Activated T-cell treated with anti-CD3 and anti-CD28 coated beads for 4 hours (primary cell): ENCODE measurements at regions not wholly inside any gene's neighbourhood (a gene's known extent, or its start where the extent isn't known, plus 50 kb on each side); places are given as distances from the start of the nearest gene placed in this dataset.

Experiments used
- DNase-seq: peaks from one replicate; pipeline ENCODE4 v3.0.0-alpha.2; 2020

- DNase-seq, result no peak
Measured at GRCh38 chr2:12126318-12126717, 379.9 kb downstream of the LPIN1 start.

GRCh38 chr2:12127638-12128037 lies 381.2 kb downstream of the LPIN1 start:
- DNase-seq, result no peak

- DNase-seq, result no peak
Measured at GRCh38 chr2:12131975-12132374, 385.5 kb downstream of the LPIN1 start.

GRCh38 chr2:12141618-12142258 lies 395.3 kb downstream of the LPIN1 start:
- DNase-seq, result no peak

- DNase-seq, result no peak
Measured at GRCh38 chr2:12151716-12152115, 405.3 kb downstream of the LPIN1 start.

GRCh38 chr2:12152888-12153287 lies 406.5 kb downstream of the LPIN1 start:
- no peak for DNase-seq

GRCh38 chr2:12155303-12156051 lies 409.0 kb downstream of the LPIN1 start:
- DNase-seq, result no peak

GRCh38 chr2:12156349-12156748 lies 409.9 kb downstream of the LPIN1 start:
- no peak for DNase-seq

GRCh38 chr2:12161085-12161484 lies 414.7 kb downstream of the LPIN1 start:
- DNase-seq, result no peak

GRCh38 chr2:12162269-12163247 lies 416.1 kb downstream of the LPIN1 start:
- no peak for DNase-seq

GRCh38 chr2:12163866-12164265 lies 417.4 kb downstream of the LPIN1 start:
- DNase-seq, result no peak

GRCh38 chr2:12164689-12165088 lies 418.3 kb downstream of the LPIN1 start:
- DNase-seq, result no peak

- no peak for DNase-seq
Measured at GRCh38 chr2:12167525-12168317, 421.3 kb downstream of the LPIN1 start.

GRCh38 chr2:12168354-12168753 lies 421.9 kb downstream of the LPIN1 start:
- no peak for DNase-seq

- no peak for DNase-seq
Measured at GRCh38 chr2:12168791-12169388, 422.5 kb downstream of the LPIN1 start.

GRCh38 chr2:12169721-12170120 lies 423.3 kb downstream of the LPIN1 start:
- no peak for DNase-seq

GRCh38 chr2:12170121-12170520 lies 423.7 kb downstream of the LPIN1 start:
- DNase-seq, result no peak

- DNase-seq, result no peak
Measured at GRCh38 chr2:12173271-12173942, 427.0 kb downstream of the LPIN1 start.

- no peak for DNase-seq
Measured at GRCh38 chr2:12173943-12174340, 427.5 kb downstream of the LPIN1 start.

- no peak for DNase-seq
Measured at GRCh38 chr2:12175323-12175722, 428.9 kb downstream of the LPIN1 start.

- no peak for DNase-seq
Measured at GRCh38 chr2:12176623-12177454, 430.4 kb downstream of the LPIN1 start.
